ENCODE measurements at regions not wholly inside any gene's neighbourhood (a gene's known extent, or its start where the extent isn't known, plus 50 kb on each side); places are given as distances from the start of the nearest gene placed in this dataset.

DNA sequence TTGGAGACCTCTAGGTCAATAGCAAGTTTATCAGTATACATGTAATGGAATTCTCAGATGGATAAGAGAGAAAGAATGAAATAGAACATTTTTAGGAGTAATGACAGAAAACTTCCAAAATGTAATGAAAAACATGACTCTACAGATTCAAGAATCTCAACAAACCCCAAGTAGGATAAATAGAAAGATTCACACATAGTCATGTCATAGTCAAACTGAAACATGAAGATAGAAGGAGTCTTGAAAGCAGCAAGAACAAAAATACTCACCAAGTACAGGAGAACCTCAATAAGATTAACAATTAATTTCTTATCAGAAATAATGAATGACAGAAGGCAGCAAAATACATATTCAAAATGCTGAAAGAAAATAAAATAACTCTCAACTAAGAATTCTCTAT, 164.5 kb downstream of the SPATA31D1 start:
- TF ChIP-seq, protein P1, sequence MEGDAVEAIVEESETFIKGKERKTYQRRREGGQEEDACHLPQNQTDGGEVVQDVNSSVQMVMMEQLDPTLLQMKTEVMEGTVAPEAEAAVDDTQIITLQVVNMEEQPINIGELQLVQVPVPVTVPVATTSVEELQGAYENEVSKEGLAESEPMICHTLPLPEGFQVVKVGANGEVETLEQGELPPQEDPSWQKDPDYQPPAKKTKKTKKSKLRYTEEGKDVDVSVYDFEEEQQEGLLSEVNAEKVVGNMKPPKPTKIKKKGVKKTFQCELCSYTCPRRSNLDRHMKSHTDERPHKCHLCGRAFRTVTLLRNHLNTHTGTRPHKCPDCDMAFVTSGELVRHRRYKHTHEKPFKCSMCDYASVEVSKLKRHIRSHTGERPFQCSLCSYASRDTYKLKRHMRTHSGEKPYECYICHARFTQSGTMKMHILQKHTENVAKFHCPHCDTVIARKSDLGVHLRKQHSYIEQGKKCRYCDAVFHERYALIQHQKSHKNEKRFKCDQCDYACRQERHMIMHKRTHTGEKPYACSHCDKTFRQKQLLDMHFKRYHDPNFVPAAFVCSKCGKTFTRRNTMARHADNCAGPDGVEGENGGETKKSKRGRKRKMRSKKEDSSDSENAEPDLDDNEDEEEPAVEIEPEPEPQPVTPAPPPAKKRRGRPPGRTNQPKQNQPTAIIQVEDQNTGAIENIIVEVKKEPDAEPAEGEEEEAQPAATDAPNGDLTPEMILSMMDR (IDR thresholded peaks at IDR 0.05; ENCODE audit: poor library complexity, severe bottlenecking) = no peak
- no peak for TF ChIP-seq TAF1 (IDR thresholded peaks at IDR 0.05; ENCODE audit: low read depth)
- no peak for TF ChIP-seq SMC3 (conservative IDR thresholded peaks at IDR 0.05; ENCODE audit: poor library complexity)
- TF ChIP-seq EZH2 (IDR thresholded peaks at IDR 0.05; ENCODE audit: borderline replicate concordance, insufficient read depth, low read length, poor library complexity, severe bottlenecking) = no peak
- no peak for TF ChIP-seq POLR2AphosphoS5 (IDR thresholded peaks at IDR 0.05)
